ENCODE measurements at regions not wholly inside any gene's neighbourhood (a gene's known extent, or its start where the extent isn't known, plus 50 kb on each side); places are given as distances from the start of the nearest gene placed in this dataset.

DNA sequence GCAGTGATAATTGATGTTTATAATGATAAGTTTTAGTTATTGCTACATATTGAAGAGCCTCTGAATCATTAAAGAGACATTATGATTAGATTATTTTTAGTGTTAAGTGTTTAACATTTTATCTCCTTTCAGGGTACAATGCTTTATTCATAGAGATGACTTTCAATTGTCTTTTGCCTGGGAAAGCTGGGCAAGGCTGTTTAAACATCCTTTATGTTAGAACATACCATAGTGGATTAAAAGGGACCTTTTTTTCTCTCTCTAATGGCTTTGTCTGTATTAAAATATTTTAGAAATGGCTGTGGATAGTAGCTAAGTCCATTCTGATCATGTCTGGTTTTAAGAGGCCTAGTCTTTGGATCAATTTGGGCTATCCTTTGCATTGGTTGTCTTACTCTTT, 427.5 kb upstream of the MIS18BP1 start:
- no peaks in the 10 kb centered on the region for H3K27me3 ChIP-seq
- DNase-seq = no peak
- TF ChIP-seq EP300 (IDR thresholded peaks at IDR 0.05) = no peak
- TF ChIP-seq, protein P1, sequence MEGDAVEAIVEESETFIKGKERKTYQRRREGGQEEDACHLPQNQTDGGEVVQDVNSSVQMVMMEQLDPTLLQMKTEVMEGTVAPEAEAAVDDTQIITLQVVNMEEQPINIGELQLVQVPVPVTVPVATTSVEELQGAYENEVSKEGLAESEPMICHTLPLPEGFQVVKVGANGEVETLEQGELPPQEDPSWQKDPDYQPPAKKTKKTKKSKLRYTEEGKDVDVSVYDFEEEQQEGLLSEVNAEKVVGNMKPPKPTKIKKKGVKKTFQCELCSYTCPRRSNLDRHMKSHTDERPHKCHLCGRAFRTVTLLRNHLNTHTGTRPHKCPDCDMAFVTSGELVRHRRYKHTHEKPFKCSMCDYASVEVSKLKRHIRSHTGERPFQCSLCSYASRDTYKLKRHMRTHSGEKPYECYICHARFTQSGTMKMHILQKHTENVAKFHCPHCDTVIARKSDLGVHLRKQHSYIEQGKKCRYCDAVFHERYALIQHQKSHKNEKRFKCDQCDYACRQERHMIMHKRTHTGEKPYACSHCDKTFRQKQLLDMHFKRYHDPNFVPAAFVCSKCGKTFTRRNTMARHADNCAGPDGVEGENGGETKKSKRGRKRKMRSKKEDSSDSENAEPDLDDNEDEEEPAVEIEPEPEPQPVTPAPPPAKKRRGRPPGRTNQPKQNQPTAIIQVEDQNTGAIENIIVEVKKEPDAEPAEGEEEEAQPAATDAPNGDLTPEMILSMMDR (IDR thresholded peaks at IDR 0.05) = no peak
- TF ChIP-seq POLR2A (IDR thresholded peaks at IDR 0.05) = no peak
- intact Hi-C loops (cut with DNase I) = no loop called here
- H3K36me3 ChIP-seq = no peaks in the 10 kb centered on the region
- no peaks in the 10 kb centered on the region for H3K4me1 ChIP-seq (ENCODE audit: insufficient read depth)
- no peaks in the 10 kb centered on the region for H3K9me3 ChIP-seq
- no peak overlapping the region for H3K4me3 ChIP-seq
- no peak overlapping the region for H3K27ac ChIP-seq

- Histone ChIP-seq H3K9me3 (no peaks in the 10 kb centered on the region), H3K36me3 (no peaks in the 10 kb centered on the region), H3K27me3 (no peaks in the 10 kb centered on the region), H3K4me3 (no peak overlapping the region), H3K4me1 (ENCODE audit: insufficient read depth) (no peaks in the 10 kb centered on the region), H3K27ac (no peak overlapping the region)
- intact Hi-C loops (cut with DNase I) = no loop called here
- WGBS, 3 donors = 59 to 81% (median 69%) methylated on average over 1 of the region's 1 CpG
- no peak for TF ChIP-seq POLR2A (IDR thresholded peaks at IDR 0.05)
- TF ChIP-seq, protein P1 (IDR thresholded peaks at IDR 0.05) = no peak
- TF ChIP-seq EP300 (IDR thresholded peaks at IDR 0.05) = no peak
- no peak for DNase-seq
Measured at GRCh38 chr14:45679853-45680252, 426.9 kb upstream of the MIS18BP1 start.

GRCh38 chr14:45678163-45678562, 425.2 kb upstream of the MIS18BP1 start:
- no peak for DNase-seq
- Histone ChIP-seq H3K4me3 (no peak overlapping the region), H3K27me3 (no peaks in the 10 kb centered on the region), H3K36me3 (no peaks in the 10 kb centered on the region), H3K4me1 (ENCODE audit: insufficient read depth) (no peaks in the 10 kb centered on the region), H3K9me3 (no peaks in the 10 kb centered on the region), H3K27ac (no peak overlapping the region)
- intact Hi-C loops (cut with DNase I) = no loop called here
- no peak for TF ChIP-seq EP300 (IDR thresholded peaks at IDR 0.05)
- TF ChIP-seq, protein P1 (IDR thresholded peaks at IDR 0.05) = no peak
- no peak for TF ChIP-seq POLR2A (IDR thresholded peaks at IDR 0.05)

DNA sequence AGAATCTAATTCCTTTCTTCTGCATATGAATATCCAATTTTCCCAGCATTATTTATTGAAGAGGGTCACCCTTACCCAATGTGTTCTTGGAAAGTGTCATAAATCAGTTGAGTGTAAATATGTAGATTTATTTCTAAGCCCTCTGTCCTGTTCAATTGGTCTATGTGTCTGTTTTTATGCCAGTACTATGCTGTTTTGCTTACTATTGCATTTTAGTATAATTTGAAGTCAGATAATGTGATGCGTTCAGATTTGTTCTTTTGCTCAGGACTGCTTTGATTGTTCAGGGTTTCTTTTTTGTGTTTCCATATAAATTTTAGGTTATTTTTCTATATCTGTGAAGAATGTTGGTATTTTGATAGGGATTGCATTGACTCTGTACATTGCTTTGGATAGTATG, 420.4 kb upstream of the MIS18BP1 start:
- intact Hi-C loops (cut with DNase I) = no loop called here
- Histone ChIP-seq H3K9me3 (no peaks in the 10 kb centered on the region), H3K27ac (no peak overlapping the region), H3K4me3 (no peak overlapping the region), H3K4me1 (ENCODE audit: insufficient read depth) (no peaks in the 10 kb centered on the region), H3K27me3 (no peaks in the 10 kb centered on the region), H3K36me3 (no peaks in the 10 kb centered on the region)
- no peak for TF ChIP-seq EP300 (IDR thresholded peaks at IDR 0.05)
- TF ChIP-seq POLR2A (IDR thresholded peaks at IDR 0.05) = no peak
- TF ChIP-seq, protein P1 (IDR thresholded peaks at IDR 0.05) = no peak
- DNase-seq = no peak
- whole genome bisulfite sequencing, 3 donors = 75 to 93% (median 86%) methylated on average over 1 of the region's 1 CpG

Data from ovary (tissue), 7 donors.